GM12878 (cell line): ENCODE measurements at regions not wholly inside any gene's neighbourhood (a gene's known extent, or its start where the extent isn't known, plus 50 kb on each side); places are given as distances from the start of the nearest gene placed in this dataset.

Source experiments
- ATAC-seq: fragments of 200-7000 bp; cut with Tn5 transposase; 3 replicates; pipeline ENCODE4 v1.9.1; 2020; ENCODE audit warnings: mild to moderate bottlenecking, moderate library complexity
- BruUV-seq: library from RNA; stranded (reverse); fragments of 400-500 nt; replicated peaks from 2 replicates; lab custom pipeline; 2021; lab: Mats Ljungman, UMichigan
- CTCF ChIA-PET: fragments of 300-600 bp; sonication (Branson Sonifier 250); formaldehyde crosslinking; extraction: SDS; loops from one replicate; lab custom pipeline; 2021; ENCODE audit warnings: inconsistent platforms; lab: Yijun Ruan, JAX
- POLR2A ChIA-PET: fragments of 350-600 bp; formaldehyde crosslinking; extraction: SDS; loops from one replicate; lab custom pipeline; 2021; ENCODE audit warnings: inconsistent platforms; lab: Charles Lee
- RAD21 ChIA-PET: fragments of 300-600 bp; sonication (Branson Sonifier 250); formaldehyde crosslinking; loops from one replicate; lab custom pipeline; 2023; ENCODE audit warnings: antibody characterized with exemption; ENCODE audit not compliant: unreplicated experiment; lab: Charles Lee
- SMC1A ChIA-PET: fragments of 300-600 bp; sonication (Branson Sonifier 250); formaldehyde crosslinking; loops from one replicate; lab custom pipeline; 2023; ENCODE audit not compliant: unreplicated experiment, uncharacterized antibody; lab: Charles Lee
- DNase-seq: peaks from one replicate; pipeline ENCODE4 v3.0.0-alpha.2; 2011; ENCODE audit warnings: low read depth, low spot score
- FAIRE-seq: peaks from 3 replicates; lab custom pipeline; 2011; peaks lifted over from hg19 to GRCh38; lab: Jason Lieb, UNC
- H2AFZ ChIP-seq: 2 replicates; pipeline ENCODE4 v1.6.0; 2011; ENCODE audit warnings: low read depth, low read length, control low read depth; ENCODE audit not compliant: control insufficient read depth
- H3K27ac ChIP-seq: 2 replicates; pipeline ENCODE4 v1.5.1; 2011; ENCODE audit warnings: control low read depth; ENCODE audit not compliant: control insufficient read depth, insufficient read depth
- H3K27me3 ChIP-seq, 2 experiments: replicated peaks in 1 of 2; 2 replicates each; pipeline versions ENCODE4 v1.6.0 to v1.6.1; 2011; ENCODE audit warnings: low read length in 1 of 2; ENCODE audit not compliant: control insufficient read depth in 2 of 2, insufficient read depth in 2 of 2
- H3K36me3 ChIP-seq, 2 experiments: 2 replicates each; pipeline ENCODE4 v1.5.1; 2011; ENCODE audit warnings: low read length in 1 of 2; ENCODE audit not compliant: control insufficient read depth in 2 of 2, insufficient read depth in 2 of 2
- H3K4me1 ChIP-seq: 2 replicates; pipeline ENCODE4 v1.6.1; 2011; ENCODE audit warnings: mild to moderate bottlenecking, low read length, moderate library complexity, mixed read lengths; ENCODE audit not compliant: control insufficient read depth, insufficient read depth
- H3K4me2 ChIP-seq: 2 replicates; pipeline ENCODE4 v1.6.0; 2011; ENCODE audit warnings: control low read depth; ENCODE audit not compliant: control insufficient read depth, insufficient read depth
- H3K4me3 ChIP-seq: fragments of 200-600 bp; sonication (generic); 2 replicates; pipeline ENCODE4 v1.5.1; 2016
- H3K79me2 ChIP-seq: 2 replicates; pipeline ENCODE4 v1.6.0; 2011; ENCODE audit warnings: low read length; ENCODE audit not compliant: control insufficient read depth, insufficient read depth
- H3K9ac ChIP-seq: 2 replicates; pipeline ENCODE4 v1.8.0; 2011; ENCODE audit warnings: low read length, control low read depth, mixed read lengths; ENCODE audit not compliant: control insufficient read depth, insufficient read depth
- H3K9me3 ChIP-seq: replicated peaks from 3 replicates; pipeline ENCODE4 v1.5.1; 2011; ENCODE audit warnings: mild to moderate bottlenecking, low read length; ENCODE audit not compliant: control insufficient read depth, insufficient read depth
- H4K20me1 ChIP-seq: 2 replicates; pipeline ENCODE4 v1.6.0; 2011; ENCODE audit not compliant: control insufficient read depth, insufficient read depth
- CTCF ChIP-seq, 3 experiments: IDR thresholded peaks in 2 of 3; conservative IDR thresholded peaks in 1 of 3; 2 replicates each; pipeline ENCODE4 v1.5.1; 2011; ENCODE audit warnings: low read depth in 3 of 3, low read length in 3 of 3, mild to moderate bottlenecking in 3 of 3, control low read depth in 2 of 3, moderate library complexity in 2 of 3, inconsistent platforms in 1 of 3, mixed read lengths in 1 of 3; ENCODE audit not compliant: control insufficient read depth in 2 of 3, insufficient read depth in 1 of 3; ENCODE audit errors: extremely low read depth in 1 of 3
- ETV6 ChIP-seq, 2 experiments: fragments of 450-650 bp in 1 of 2; IDR thresholded peaks in 1 of 2; conservative IDR thresholded peaks in 1 of 2; 2 replicates each; pipeline ENCODE4 v1.6.1; 2014; ENCODE audit warnings: antibody characterized with exemption in 1 of 2, borderline replicate concordance in 1 of 2, low read depth in 1 of 2, mild to moderate bottlenecking in 1 of 2, moderate library complexity in 1 of 2
- GATAD2B ChIP-seq: fragments of 450-650 bp; conservative IDR thresholded peaks from 2 replicates; pipeline ENCODE4 v1.6.1; 2017; ENCODE audit warnings: low read depth, mild to moderate bottlenecking, moderate library complexity
- HDAC2 ChIP-seq: fragments of 200-600 bp; sonication (generic); IDR thresholded peaks from 2 replicates; pipeline ENCODE4 v1.6.1; 2017
- IRF4 ChIP-seq: IDR thresholded peaks from 2 replicates; pipeline ENCODE4 v1.6.1; 2011; ENCODE audit warnings: low read depth, low read length
- NBN ChIP-seq: fragments of 450-650 bp; IDR thresholded peaks from 2 replicates; pipeline ENCODE4 v1.6.1; 2016
- NR2C1 ChIP-seq: fragments of 450-650 bp; IDR thresholded peaks from 2 replicates; pipeline ENCODE4 v1.6.1; 2017; ENCODE audit warnings: antibody characterized with exemption, mild to moderate bottlenecking, moderate library complexity
- PKNOX1 ChIP-seq: fragments of 450-650 bp; IDR thresholded peaks from 2 replicates; pipeline ENCODE4 v1.6.1; 2016; ENCODE audit warnings: mild to moderate bottlenecking
- RAD21 ChIP-seq: IDR thresholded peaks from 2 replicates; pipeline ENCODE4 v1.6.1; 2011; ENCODE audit warnings: mild to moderate bottlenecking, low read depth, low read length, moderate library complexity; ENCODE audit not compliant: insufficient read depth
- SREBF2 ChIP-seq: IDR thresholded peaks from 2 replicates; pipeline ENCODE4 v1.6.1; 2012; ENCODE audit warnings: mild to moderate bottlenecking, low read length
- SUPT20H ChIP-seq: IDR thresholded peaks from 2 replicates; pipeline ENCODE4 v1.6.1; 2011; ENCODE audit warnings: low read depth, mild to moderate bottlenecking, low read length, moderate library complexity, borderline replicate concordance; ENCODE audit not compliant: control insufficient read depth
- ZNF592 ChIP-seq: fragments of 450-650 bp; IDR thresholded peaks from 2 replicates; pipeline ENCODE4 v1.6.1; 2017; ENCODE audit warnings: mild to moderate bottlenecking, moderate library complexity
- WGBS: methylation state at CpG from one replicate; pipeline ENCODE4 v1.1.6; 2016; ENCODE audit warnings: low lambda C conversion rate; ENCODE audit not compliant: insufficient replicate concordance, insufficient coverage; ENCODE audit errors: missing lambda C conversion rate; 5-methylcytosine and 5-hydroxymethylcytosine counted together
- in situ Hi-C: fragments of 300-500 bp; cut with MboI; formaldehyde crosslinking; loops from 9 replicates; pipeline ENCODE4 v1.14.3; 2018; ENCODE audit warnings: mixed read lengths
- intact Hi-C: fragments of 100-400 bp; cut with micrococcal nuclease; formaldehyde crosslinking; loops from one replicate; pipeline ENCODE4 v1.14.2; 2022; ENCODE audit not compliant: unreplicated experiment

DNA sequence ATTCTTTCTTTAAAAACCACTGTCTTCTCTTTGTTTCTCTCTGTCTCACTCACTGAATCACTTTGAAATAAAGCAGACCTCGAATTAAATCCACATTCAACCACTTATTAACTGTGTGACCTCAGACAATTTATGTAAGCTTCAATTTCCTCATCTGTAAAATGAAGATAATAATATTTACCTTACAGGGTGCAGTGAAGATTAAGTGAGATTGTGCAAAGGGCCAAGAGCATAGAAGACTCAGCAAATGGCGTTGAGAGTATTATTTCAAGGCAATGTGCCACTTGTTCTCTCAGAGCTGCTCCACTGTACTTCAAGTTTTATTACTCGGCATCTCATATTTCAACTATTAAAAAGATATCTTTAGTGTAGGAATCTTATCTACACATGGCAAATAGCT, 454.2 kb upstream of the HNRNPA3 start (continued):
- no peak for TF ChIP-seq ZNF592
- no peak for TF ChIP-seq NR2C1
- no peak for TF ChIP-seq SUPT20H
- no peak for TF ChIP-seq NBN
- no peak for TF ChIP-seq CTCF (IDR thresholded peaks at IDR 0.05 in 2 of 3, conservative IDR thresholded peaks at IDR 0.05 in 1 of 3; ENCODE audit: control insufficient read depth in 2 of 3, extremely low read depth in 1 of 3, insufficient read depth in 1 of 3, low read depth in 3 of 3, low read length in 3 of 3)
- TF ChIP-seq IRF4, result no peak
- TF ChIP-seq SREBF2, result no peak
- TF ChIP-seq HDAC2, result no peak

DNA sequence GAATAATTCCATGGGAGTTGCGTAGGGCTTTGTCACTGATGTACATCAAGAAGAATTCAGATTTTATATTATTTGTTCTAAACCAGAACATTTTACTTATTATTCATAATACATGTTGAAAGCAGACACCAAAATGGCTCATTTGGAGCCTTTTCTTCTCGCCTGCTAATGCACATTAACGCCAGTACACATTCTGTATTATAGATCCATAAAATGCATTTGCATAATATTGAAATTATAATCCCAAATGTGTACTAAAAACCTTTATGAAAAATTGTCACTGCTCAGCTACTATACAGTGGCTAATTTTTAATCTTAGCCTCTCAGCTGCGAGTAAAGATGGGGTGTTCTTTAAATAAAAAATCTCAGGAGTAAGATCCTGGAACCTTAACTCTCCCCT, 452.2 kb upstream of the HNRNPA3 start:
- ChIA-PET SMC1A (no interaction called here), CTCF (interaction anchor here (1.5 kb wide), 1 partner anchor 54 kb away, joined by 5 read pairs; no protein-coding TSS in a partner anchor), POLR2A (no interaction called here), RAD21 (no interaction called here)
- no peaks in the 10 kb centered on the region for H3K27me3 ChIP-seq
- H2AFZ ChIP-seq, result no peak overlapping the region
- in situ Hi-C loops, result no loop called here
- no peak for DNase-seq
- H3K9me3 ChIP-seq, result no peaks in the 10 kb centered on the region
- no peak overlapping the region for H3K27ac ChIP-seq
- no peak overlapping the region for H3K4me3 ChIP-seq
- no peak for FAIRE-seq
- no peak for ATAC-seq
- no peak for TF ChIP-seq ETV6 (conservative IDR thresholded peaks at IDR 0.05 in 1 of 2, IDR thresholded peaks at IDR 0.05 in 1 of 2; ENCODE audit: borderline replicate concordance in 1 of 2, low read depth in 1 of 2)
- no peak for TF ChIP-seq RAD21
- TF ChIP-seq SUPT20H, result no peak
- no peak for TF ChIP-seq PKNOX1
- TF ChIP-seq GATAD2B, result no peak
- H3K4me1 ChIP-seq, result peaks cover 8% of the 10 kb centered on the region
- no peaks in the 10 kb centered on the region for H3K36me3 ChIP-seq
- no TSS peak for BruUV-seq
- H3K4me2 ChIP-seq, result no peak overlapping the region
- H4K20me1 ChIP-seq, result no peaks in the 10 kb centered on the region
- WGBS, result 62% methylated on average over 4 of the region's 4 CpGs
- H3K9ac ChIP-seq, result no peak overlapping the region
- no peaks in the 10 kb centered on the region for H3K79me2 ChIP-seq
- intact Hi-C loops, result no loop called here
